K562 (cell line): ENCODE measurements at regions not wholly inside any gene's neighbourhood (a gene's known extent, or its start where the extent isn't known, plus 50 kb on each side); places are given as distances from the start of the nearest gene placed in this dataset.

Experiments
- ATAC-seq: fragments of 200-7000 bp; cut with Tn5 transposase; 3 replicates; pipeline ENCODE4 v1.9.1; 2020; ENCODE audit warnings: moderate library complexity
- BruUV-seq: library from RNA; stranded (reverse); fragments of 400-500 nt; replicated peaks from 2 replicates; lab custom pipeline; 2021; lab: Mats Ljungman, UMichigan
- CTCF ChIA-PET: fragments of 300-600 bp; formaldehyde crosslinking; extraction: SDS; loops from one replicate; lab custom pipeline; 2021; ENCODE audit warnings: low intra/inter-chr PET ratio; lab: Yijun Ruan, JAX
- POLR2A ChIA-PET: fragments of 300-600, 350-650 bp; sonication (Branson Sonifier 250); formaldehyde crosslinking; extraction: SDS; loops from one replicate; lab custom pipeline; 2021; ENCODE audit warnings: antibody characterized with exemption, inconsistent platforms; lab: Yijun Ruan, JAX
- DNase-seq, 4 experiments: peaks; one replicate each; pipeline versions ENCODE4 v3.0.0 to v3.0.0-alpha.2; 2011 to 2018; ENCODE audit warnings: low spot score in 3 of 4, mixed read lengths in 3 of 4; ENCODE audit errors: extremely low read depth in 1 of 4
- FAIRE-seq: peaks from 2 replicates; lab custom pipeline; 2011; peaks lifted over from hg19 to GRCh38; lab: Jason Lieb, UNC
- H2AFZ ChIP-seq: 2 replicates; pipeline ENCODE4 v1.6.0; 2011; ENCODE audit warnings: low read depth, low read length, control low read depth, inconsistent platforms
- H3K27ac ChIP-seq: fragments of 200-600 bp; 3 replicates; pipeline ENCODE4 v1.8.0; 2011; ENCODE audit warnings: low read depth, mild to moderate bottlenecking, control low read depth, inconsistent platforms, low read length, moderate library complexity, mixed read lengths; ENCODE audit errors: extremely low read depth
- H3K27me3 ChIP-seq, 2 experiments: fragments of 300-600 bp in 1 of 2; 2 replicates in 1 of 2; 3 replicates in 1 of 2; pipeline versions ENCODE4 v1.6.0 to v1.8.0; 2011; ENCODE audit warnings: inconsistent platforms in 2 of 2, low read length in 2 of 2, mild to moderate bottlenecking in 1 of 2, mixed read lengths in 1 of 2, moderate library complexity in 1 of 2; ENCODE audit not compliant: control insufficient read depth in 2 of 2, insufficient read depth in 2 of 2
- H3K36me3 ChIP-seq: fragments of 300-600 bp; 3 replicates; pipeline ENCODE4 v1.8.0; 2011; ENCODE audit warnings: mild to moderate bottlenecking, low read length, inconsistent platforms; ENCODE audit not compliant: control insufficient read depth, insufficient read depth
- H3K4me1 ChIP-seq, 2 experiments: fragments of 200-600 bp in 1 of 2; replicated peaks in 1 of 2; 2 replicates in 1 of 2; 3 replicates in 1 of 2; pipeline versions ENCODE4 v1.5.1 to v1.8.0; 2011; ENCODE audit warnings: inconsistent platforms in 2 of 2, low read length in 2 of 2, mild to moderate bottlenecking in 1 of 2, mixed read lengths in 1 of 2, moderate library complexity in 1 of 2; ENCODE audit not compliant: control insufficient read depth in 2 of 2, insufficient read depth in 2 of 2
- H3K4me2 ChIP-seq: 2 replicates; pipeline ENCODE4 v1.6.1; 2011; ENCODE audit warnings: low read length, control low read depth, inconsistent platforms, mixed read lengths; ENCODE audit not compliant: insufficient read depth
- H3K4me3 ChIP-seq: fragments of 200-600 bp; sonication (generic), shearing (Covaris generic); 2 replicates; pipeline ENCODE4 v1.5.1; 2016; ENCODE audit warnings: control low read depth, inconsistent platforms
- H3K79me2 ChIP-seq: fragments of 200-600 bp; 3 replicates; pipeline ENCODE4 v1.8.0; 2011; ENCODE audit warnings: low read length, inconsistent platforms; ENCODE audit not compliant: control insufficient read depth, insufficient read depth
- H3K9ac ChIP-seq, 2 experiments: 2 replicates each; pipeline versions ENCODE4 v1.6.0 to v1.6.1; 2011; ENCODE audit warnings: low read depth in 2 of 2, low read length in 2 of 2, control low read depth in 1 of 2, inconsistent platforms in 1 of 2, mild to moderate bottlenecking in 1 of 2, mixed read lengths in 1 of 2; ENCODE audit not compliant: insufficient read depth in 1 of 2
- H3K9me1 ChIP-seq: one replicate; pipeline ENCODE4 v1.6.0; 2011; ENCODE audit warnings: inconsistent platforms, mild to moderate bottlenecking, low read length, moderate library complexity; ENCODE audit not compliant: control insufficient read depth, insufficient read depth
- H3K9me3 ChIP-seq: replicated peaks from 2 replicates; pipeline ENCODE4 v1.5.1; 2011; ENCODE audit warnings: low read depth, low read length, inconsistent platforms; ENCODE audit not compliant: control insufficient read depth, insufficient read depth
- H4K20me1 ChIP-seq: replicated peaks from 2 replicates; pipeline ENCODE4 v1.6.1; 2011; ENCODE audit warnings: low read length, inconsistent platforms, mixed read lengths; ENCODE audit not compliant: control insufficient read depth, insufficient read depth
- ESRRA ChIP-seq: fragments of 450-650 bp; IDR thresholded peaks from 2 replicates; pipeline ENCODE4 v1.6.1; 2014; ENCODE audit warnings: low read depth, mild to moderate bottlenecking, moderate library complexity, borderline replicate concordance
- MEIS2 ChIP-seq: fragments of 450-650 bp; IDR thresholded peaks from 2 replicates; pipeline ENCODE4 v1.6.1; 2014; ENCODE audit warnings: mild to moderate bottlenecking; ENCODE audit not compliant: partially characterized antibody
- SIN3A ChIP-seq, 2 experiments: fragments of 150-350 bp in 1 of 2; IDR thresholded peaks; 2 replicates each; pipeline ENCODE4 v1.6.1; 2011 to 2016; ENCODE audit warnings: borderline replicate concordance in 2 of 2, low read depth in 2 of 2, low read length in 2 of 2, mild to moderate bottlenecking in 2 of 2, moderate library complexity in 2 of 2; ENCODE audit not compliant: control insufficient read depth in 1 of 2
- SNRNP70 ChIP-seq: fragments of 200-400 bp; formaldehyde crosslinking; optimal IDR thresholded peaks from 2 replicates; pipeline ENCODE3; 2017; ENCODE audit warnings: low read depth, low read length
- WGBS: fragments of 100-300 bp; shearing (Covaris generic); methylation state at CpG from one replicate; pipeline ENCODE4 v1.1.6; 2016; ENCODE audit warnings: low coverage, mixed read lengths; ENCODE audit not compliant: insufficient coverage; ENCODE audit errors: missing lambda C conversion rate; 5-methylcytosine and 5-hydroxymethylcytosine counted together
- in situ Hi-C: fragments of 300-500 bp; cut with MboI; formaldehyde crosslinking; loops from 4 replicates; pipeline ENCODE4 v1.15.0; 2018; ENCODE audit warnings: inconsistent platforms, mixed read lengths
- intact Hi-C: fragments of 100-400 bp; cut with micrococcal nuclease; formaldehyde crosslinking; loops from 2 replicates; pipeline ENCODE4 v1.14.2; 2022
- TF ChIP-seq, protein P1 (sequence below): fragments of 250-450 bp; sonication (Bioruptor Pico); IDR thresholded peaks from 2 replicates; pipeline ENCODE4 v1.8.0; 2021; ENCODE audit warnings: borderline replicate concordance, mild to moderate bottlenecking, moderate library complexity; ENCODE audit not compliant: poor library complexity, severe bottlenecking
- TF ChIP-seq, protein P2 (sequence below): IDR thresholded peaks from 2 replicates; pipeline ENCODE4 v1.6.1; 2012; ENCODE audit warnings: low read depth, low read length, improper control_type of control experiment, borderline replicate concordance
- TF ChIP-seq, protein P3 (sequence below), 2 experiments: fragments of 450-650 bp in 1 of 2; sonication (generic) in 1 of 2; formaldehyde crosslinking in 1 of 2; IDR thresholded peaks in 1 of 2; conservative IDR thresholded peaks in 1 of 2; 2 replicates each; pipeline versions ENCODE4 v1.6.1 to v1.8.1; 2016 to 2023; ENCODE audit warnings: mild to moderate bottlenecking in 2 of 2, moderate library complexity in 2 of 2, inconsistent platforms in 1 of 2, missing genetic modification reagents in 1 of 2
- TF ChIP-seq, protein P4 (sequence below): fragments of 250-450 bp; sonication (Bioruptor Pico); IDR thresholded peaks from 2 replicates; pipeline ENCODE4 v1.4.0; 2020; ENCODE audit warnings: mild to moderate bottlenecking
- TF ChIP-seq, protein P5 (sequence below), 2 experiments: IDR thresholded peaks; 2 replicates each; pipeline ENCODE4 v1.6.1; 2012; ENCODE audit warnings: improper control_type of control experiment in 2 of 2, low read depth in 2 of 2, low read length in 2 of 2, borderline replicate concordance in 1 of 2

DNA sequence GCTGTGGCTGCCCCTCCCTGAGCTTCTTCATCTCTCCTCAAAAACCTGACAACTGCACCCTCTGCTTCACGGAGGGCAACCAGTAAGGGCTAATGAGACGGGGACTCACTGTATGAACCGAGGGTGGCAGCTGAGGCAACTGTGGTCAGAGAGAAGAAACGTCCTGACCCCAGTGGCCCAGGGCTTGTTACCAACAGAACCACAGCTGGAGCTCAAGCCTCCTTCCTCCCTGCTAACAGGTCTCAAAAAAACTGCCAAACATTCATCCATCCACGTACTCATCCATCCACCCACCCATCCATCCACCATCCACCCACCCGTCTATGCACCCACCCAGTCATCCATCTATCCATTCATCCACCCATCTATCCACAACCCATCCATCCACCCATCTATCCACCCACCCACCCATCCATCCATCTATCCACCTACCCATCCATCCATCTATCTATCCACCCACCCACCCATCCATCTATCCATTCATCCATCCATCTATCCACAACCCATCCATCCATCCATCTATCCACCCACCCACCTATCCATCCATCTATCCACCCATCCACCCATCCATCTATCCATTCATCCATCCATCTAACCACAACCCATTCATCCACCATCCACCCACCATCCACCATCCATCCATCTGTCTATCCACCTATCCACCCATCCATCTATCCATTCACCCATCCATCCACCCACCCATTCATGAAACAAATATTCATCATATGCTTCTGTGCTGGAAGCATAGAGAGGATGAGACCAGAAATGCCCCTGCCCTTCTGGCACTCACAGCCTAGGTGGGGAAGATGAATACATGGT lies 111.7 kb downstream of the PDGFA start:
- 0% methylated on average over 5 of the region's 6 CpGs for WGBS
- Histone ChIP-seq H3K36me3 (no peaks in the 10 kb centered on the region), H3K27ac (no peak overlapping the region), H3K4me2 (no peak overlapping the region), H3K27me3 (peaks cover 47 to 72% of the 10 kb centered on the region in 2 experiments; a peak in 4 of 5 replicates), H2AFZ (no peak overlapping the region), H3K79me2 (no peaks in the 10 kb centered on the region), H3K4me3 (no peak overlapping the region), H3K9ac (no peak overlapping the region), H4K20me1 (no peaks in the 10 kb centered on the region), H3K9me1 (no peaks in the 10 kb centered on the region), H3K9me3 (no peaks in the 10 kb centered on the region), H3K4me1 (peaks cover 0 to 4% of the 10 kb centered on the region in 2 experiments; a peak in 2 of 5 replicates)
- FAIRE-seq (no peak), DNase-seq (no peak), ATAC-seq (no peak)
- CTCF ChIA-PET = interaction anchor here (0.6 kb wide), 1 partner anchor 241 kb away, joined by 3 read pairs; no protein-coding TSS in a partner anchor
- POLR2A ChIA-PET = interaction anchor here (0.7 kb wide), 1 partner anchor 1324 kb away, joined by 3 read pairs; no protein-coding TSS in a partner anchor
- no TSS peak for BruUV-seq
- in situ Hi-C loops (no loop called here), intact Hi-C loops (no loop called here)
- TF ChIP-seq, protein P1, sequence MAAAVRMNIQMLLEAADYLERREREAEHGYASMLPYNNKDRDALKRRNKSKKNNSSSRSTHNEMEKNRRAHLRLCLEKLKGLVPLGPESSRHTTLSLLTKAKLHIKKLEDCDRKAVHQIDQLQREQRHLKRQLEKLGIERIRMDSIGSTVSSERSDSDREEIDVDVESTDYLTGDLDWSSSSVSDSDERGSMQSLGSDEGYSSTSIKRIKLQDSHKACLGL (CRISPR knock-in tag) = no peak
- TF ChIP-seq, protein P2, sequence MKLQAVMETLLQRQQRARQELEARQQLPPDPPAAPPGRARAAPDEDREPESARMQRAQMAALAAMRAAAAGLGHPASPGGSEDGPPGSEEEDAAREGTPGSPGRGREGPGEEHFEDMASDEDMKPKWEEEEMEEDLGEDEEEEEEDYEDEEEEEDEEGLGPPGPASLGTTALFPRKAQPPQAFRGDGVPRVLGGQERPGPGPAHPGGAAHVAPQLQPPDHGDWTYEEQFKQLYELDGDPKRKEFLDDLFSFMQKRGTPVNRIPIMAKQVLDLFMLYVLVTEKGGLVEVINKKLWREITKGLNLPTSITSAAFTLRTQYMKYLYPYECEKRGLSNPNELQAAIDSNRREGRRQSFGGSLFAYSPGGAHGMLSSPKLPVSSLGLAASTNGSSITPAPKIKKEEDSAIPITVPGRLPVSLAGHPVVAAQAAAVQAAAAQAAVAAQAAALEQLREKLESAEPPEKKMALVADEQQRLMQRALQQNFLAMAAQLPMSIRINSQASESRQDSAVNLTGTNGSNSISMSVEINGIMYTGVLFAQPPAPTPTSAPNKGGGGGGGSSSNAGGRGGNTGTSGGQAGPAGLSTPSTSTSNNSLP = no peak
- TF ChIP-seq ESRRA (no peak), MEIS2 (no peak), SIN3A (IDR thresholded peaks at IDR 0.05; ENCODE audit: borderline replicate concordance in 2 of 2, control insufficient read depth in 1 of 2, low read depth in 2 of 2, low read length in 2 of 2) (no peak), SNRNP70 (no peak)
- TF ChIP-seq, protein P3, sequence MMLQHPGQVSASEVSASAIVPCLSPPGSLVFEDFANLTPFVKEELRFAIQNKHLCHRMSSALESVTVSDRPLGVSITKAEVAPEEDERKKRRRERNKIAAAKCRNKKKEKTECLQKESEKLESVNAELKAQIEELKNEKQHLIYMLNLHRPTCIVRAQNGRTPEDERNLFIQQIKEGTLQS (IDR thresholded peaks at IDR 0.05) = no peak
- TF ChIP-seq, protein P3 (CRISPR knock-in tag; conservative IDR thresholded peaks at IDR 0.05) = no peak
- TF ChIP-seq, protein P4, sequence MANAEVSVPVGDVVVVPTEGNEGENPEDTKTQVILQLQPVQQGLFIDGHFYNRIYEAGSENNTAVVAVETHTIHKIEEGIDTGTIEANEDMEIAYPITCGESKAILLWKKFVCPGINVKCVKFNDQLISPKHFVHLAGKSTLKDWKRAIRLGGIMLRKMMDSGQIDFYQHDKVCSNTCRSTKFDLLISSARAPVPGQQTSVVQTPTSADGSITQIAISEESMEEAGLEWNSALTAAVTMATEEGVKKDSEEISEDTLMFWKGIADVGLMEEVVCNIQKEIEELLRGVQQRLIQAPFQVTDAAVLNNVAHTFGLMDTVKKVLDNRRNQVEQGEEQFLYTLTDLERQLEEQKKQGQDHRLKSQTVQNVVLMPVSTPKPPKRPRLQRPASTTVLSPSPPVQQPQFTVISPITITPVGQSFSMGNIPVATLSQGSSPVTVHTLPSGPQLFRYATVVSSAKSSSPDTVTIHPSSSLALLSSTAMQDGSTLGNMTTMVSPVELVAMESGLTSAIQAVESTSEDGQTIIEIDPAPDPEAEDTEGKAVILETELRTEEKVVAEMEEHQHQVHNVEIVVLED (CRISPR knock-in tag) = no peak
- TF ChIP-seq, protein P5, sequence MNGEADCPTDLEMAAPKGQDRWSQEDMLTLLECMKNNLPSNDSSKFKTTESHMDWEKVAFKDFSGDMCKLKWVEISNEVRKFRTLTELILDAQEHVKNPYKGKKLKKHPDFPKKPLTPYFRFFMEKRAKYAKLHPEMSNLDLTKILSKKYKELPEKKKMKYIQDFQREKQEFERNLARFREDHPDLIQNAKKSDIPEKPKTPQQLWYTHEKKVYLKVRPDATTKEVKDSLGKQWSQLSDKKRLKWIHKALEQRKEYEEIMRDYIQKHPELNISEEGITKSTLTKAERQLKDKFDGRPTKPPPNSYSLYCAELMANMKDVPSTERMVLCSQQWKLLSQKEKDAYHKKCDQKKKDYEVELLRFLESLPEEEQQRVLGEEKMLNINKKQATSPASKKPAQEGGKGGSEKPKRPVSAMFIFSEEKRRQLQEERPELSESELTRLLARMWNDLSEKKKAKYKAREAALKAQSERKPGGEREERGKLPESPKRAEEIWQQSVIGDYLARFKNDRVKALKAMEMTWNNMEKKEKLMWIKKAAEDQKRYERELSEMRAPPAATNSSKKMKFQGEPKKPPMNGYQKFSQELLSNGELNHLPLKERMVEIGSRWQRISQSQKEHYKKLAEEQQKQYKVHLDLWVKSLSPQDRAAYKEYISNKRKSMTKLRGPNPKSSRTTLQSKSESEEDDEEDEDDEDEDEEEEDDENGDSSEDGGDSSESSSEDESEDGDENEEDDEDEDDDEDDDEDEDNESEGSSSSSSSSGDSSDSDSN (IDR thresholded peaks at IDR 0.05; ENCODE audit: borderline replicate concordance in 1 of 2, low read depth in 2 of 2, low read length in 2 of 2) = no peak
